AG04450 (cell line): ENCODE measurements at regions not wholly inside any gene's neighbourhood (a gene's known extent, or its start where the extent isn't known, plus 50 kb on each side); places are given as distances from the start of the nearest gene placed in this dataset.

ENCODE experiments used
- CTCF ChIA-PET: fragments of 300-600, 350-600 bp; formaldehyde crosslinking; extraction: SDS; loops from one replicate; lab custom pipeline; 2022; ENCODE audit warnings: antibody characterized with exemption, inconsistent platforms; lab: Charles Lee
- POLR2A ChIA-PET: fragments of 350-600 bp; formaldehyde crosslinking; extraction: SDS; loops from one replicate; lab custom pipeline; 2021; ENCODE audit warnings: antibody characterized with exemption, inconsistent platforms; lab: Yijun Ruan, JAX
- DNase-seq: peaks from one replicate; pipeline ENCODE4 v3.0.0-alpha.2; 2011; ENCODE audit warnings: low read depth, low spot score
- H3K27ac ChIP-seq: one replicate; pipeline ENCODE4 v1.5.1; 2012; ENCODE audit warnings: low read depth, low read length, control low read depth
- H3K27me3 ChIP-seq: one replicate; pipeline ENCODE4 v1.6.0; 2012; ENCODE audit warnings: low read length; ENCODE audit not compliant: control insufficient read depth, insufficient read depth
- H3K4me3 ChIP-seq: 2 replicates; pipeline ENCODE4 v1.5.1; 2011; ENCODE audit warnings: mild to moderate bottlenecking, low read depth, low read length, control low read depth
- H3K9me3 ChIP-seq: 2 replicates; pipeline ENCODE4 v1.5.1; 2012; ENCODE audit warnings: low read length; ENCODE audit not compliant: control insufficient read depth, insufficient read depth
- CTCF ChIP-seq: IDR thresholded peaks from 2 replicates; pipeline ENCODE4 v1.5.1; 2011; ENCODE audit warnings: low read depth, low read length, control low read depth, inconsistent platforms

- no peak for TF ChIP-seq CTCF
- CTCF ChIA-PET, result interaction anchor here (0.5 kb wide), 1 partner anchor 840 kb away, joined by 3 read pairs; no protein-coding TSS in a partner anchor
Observed at GRCh38 chr20:51108638-51109363, 85.9 kb upstream of the KCNG1 start.

GRCh38 chr20:51106011-51106410 lies 83.1 kb upstream of the KCNG1 start:
- Histone ChIP-seq H3K27ac (no peak overlapping the region), H3K27me3 (peaks cover 37% of the 10 kb centered on the region), H3K4me3 (no peak overlapping the region), H3K9me3 (peaks cover 4% of the 10 kb centered on the region; the same call in 1 of the 2 replicates)
- TF ChIP-seq CTCF, result no peak
- ChIA-PET CTCF (no interaction called here), POLR2A (no interaction called here)
- DNase-seq, result no peak

More at GRCh38 chr20:51108638-51109363, 85.9 kb upstream of the KCNG1 start:
- Histone ChIP-seq H3K9me3 (no peaks in the 10 kb centered on the region; the same call in 1 of the 2 replicates), H3K27me3 (peaks cover 39% of the 10 kb centered on the region), H3K4me3 (no peak overlapping the region), H3K27ac (no peak overlapping the region)
- POLR2A ChIA-PET, result no interaction called here
- no peak for DNase-seq

- H3K27ac ChIP-seq, result no peak overlapping the region
- POLR2A ChIA-PET, result no interaction called here
- DNase-seq, result no peak
- CTCF ChIA-PET, result no interaction called here
- no peak overlapping the region for H3K4me3 ChIP-seq
- H3K27me3 ChIP-seq, result peaks cover 31% of the 10 kb centered on the region
- peaks cover 4% of the 10 kb centered on the region; the same call in 1 of the 2 replicates for H3K9me3 ChIP-seq
- TF ChIP-seq CTCF, result no peak
Observed at GRCh38 chr20:51104960-51105920, 82.3 kb upstream of the KCNG1 start.

GRCh38 chr20:51100617-51101016 lies 77.7 kb upstream of the KCNG1 start:
- POLR2A ChIA-PET, result no interaction called here
- H3K27ac ChIP-seq, result no peak overlapping the region
- CTCF ChIA-PET, result interaction anchor here (0.6 kb wide), 1 partner anchor 85 kb away, joined by 3 read pairs; no protein-coding TSS in a partner anchor
- no peak for DNase-seq
- TF ChIP-seq CTCF, result no peak
- no peak overlapping the region for H3K4me3 ChIP-seq
- peaks cover 4% of the 10 kb centered on the region; the same call in 1 of the 2 replicates for H3K9me3 ChIP-seq
- peaks cover 23% of the 10 kb centered on the region for H3K27me3 ChIP-seq
